ENCODE measurements at regions not wholly inside any gene's neighbourhood (a gene's known extent, or its start where the extent isn't known, plus 50 kb on each side); places are given as distances from the start of the nearest gene placed in this dataset.

GRCh38 chr6:141202626-141203025 is 930.1 kb upstream of the GJE1 start:
- TF ChIP-seq, protein P1, sequence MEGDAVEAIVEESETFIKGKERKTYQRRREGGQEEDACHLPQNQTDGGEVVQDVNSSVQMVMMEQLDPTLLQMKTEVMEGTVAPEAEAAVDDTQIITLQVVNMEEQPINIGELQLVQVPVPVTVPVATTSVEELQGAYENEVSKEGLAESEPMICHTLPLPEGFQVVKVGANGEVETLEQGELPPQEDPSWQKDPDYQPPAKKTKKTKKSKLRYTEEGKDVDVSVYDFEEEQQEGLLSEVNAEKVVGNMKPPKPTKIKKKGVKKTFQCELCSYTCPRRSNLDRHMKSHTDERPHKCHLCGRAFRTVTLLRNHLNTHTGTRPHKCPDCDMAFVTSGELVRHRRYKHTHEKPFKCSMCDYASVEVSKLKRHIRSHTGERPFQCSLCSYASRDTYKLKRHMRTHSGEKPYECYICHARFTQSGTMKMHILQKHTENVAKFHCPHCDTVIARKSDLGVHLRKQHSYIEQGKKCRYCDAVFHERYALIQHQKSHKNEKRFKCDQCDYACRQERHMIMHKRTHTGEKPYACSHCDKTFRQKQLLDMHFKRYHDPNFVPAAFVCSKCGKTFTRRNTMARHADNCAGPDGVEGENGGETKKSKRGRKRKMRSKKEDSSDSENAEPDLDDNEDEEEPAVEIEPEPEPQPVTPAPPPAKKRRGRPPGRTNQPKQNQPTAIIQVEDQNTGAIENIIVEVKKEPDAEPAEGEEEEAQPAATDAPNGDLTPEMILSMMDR (IDR thresholded peaks at IDR 0.05; ENCODE audit: poor library complexity), result no peak
- no peak for TF ChIP-seq EZH2 (IDR thresholded peaks at IDR 0.05; ENCODE audit: borderline replicate concordance)
- TF ChIP-seq EZH2phosphoT487 (IDR thresholded peaks at IDR 0.05; ENCODE audit: low read depth, severe bottlenecking, unreplicated experiment), result no peak

Measured in hepatocyte (in vitro differentiated cells).